ENCODE measurements at regions not wholly inside any gene's neighbourhood (a gene's known extent, or its start where the extent isn't known, plus 50 kb on each side); places are given as distances from the start of the nearest gene placed in this dataset.

GRCh38 chr5:7244208-7244607, 151.7 kb upstream of the ADCY2 start:
- no peak for TF ChIP-seq TAF1 (IDR thresholded peaks at IDR 0.05; ENCODE audit: low read depth)
- TF ChIP-seq FOXM1 (IDR thresholded peaks at IDR 0.05; ENCODE audit: borderline replicate concordance, low read depth): no peak
- TF ChIP-seq, protein P1, sequence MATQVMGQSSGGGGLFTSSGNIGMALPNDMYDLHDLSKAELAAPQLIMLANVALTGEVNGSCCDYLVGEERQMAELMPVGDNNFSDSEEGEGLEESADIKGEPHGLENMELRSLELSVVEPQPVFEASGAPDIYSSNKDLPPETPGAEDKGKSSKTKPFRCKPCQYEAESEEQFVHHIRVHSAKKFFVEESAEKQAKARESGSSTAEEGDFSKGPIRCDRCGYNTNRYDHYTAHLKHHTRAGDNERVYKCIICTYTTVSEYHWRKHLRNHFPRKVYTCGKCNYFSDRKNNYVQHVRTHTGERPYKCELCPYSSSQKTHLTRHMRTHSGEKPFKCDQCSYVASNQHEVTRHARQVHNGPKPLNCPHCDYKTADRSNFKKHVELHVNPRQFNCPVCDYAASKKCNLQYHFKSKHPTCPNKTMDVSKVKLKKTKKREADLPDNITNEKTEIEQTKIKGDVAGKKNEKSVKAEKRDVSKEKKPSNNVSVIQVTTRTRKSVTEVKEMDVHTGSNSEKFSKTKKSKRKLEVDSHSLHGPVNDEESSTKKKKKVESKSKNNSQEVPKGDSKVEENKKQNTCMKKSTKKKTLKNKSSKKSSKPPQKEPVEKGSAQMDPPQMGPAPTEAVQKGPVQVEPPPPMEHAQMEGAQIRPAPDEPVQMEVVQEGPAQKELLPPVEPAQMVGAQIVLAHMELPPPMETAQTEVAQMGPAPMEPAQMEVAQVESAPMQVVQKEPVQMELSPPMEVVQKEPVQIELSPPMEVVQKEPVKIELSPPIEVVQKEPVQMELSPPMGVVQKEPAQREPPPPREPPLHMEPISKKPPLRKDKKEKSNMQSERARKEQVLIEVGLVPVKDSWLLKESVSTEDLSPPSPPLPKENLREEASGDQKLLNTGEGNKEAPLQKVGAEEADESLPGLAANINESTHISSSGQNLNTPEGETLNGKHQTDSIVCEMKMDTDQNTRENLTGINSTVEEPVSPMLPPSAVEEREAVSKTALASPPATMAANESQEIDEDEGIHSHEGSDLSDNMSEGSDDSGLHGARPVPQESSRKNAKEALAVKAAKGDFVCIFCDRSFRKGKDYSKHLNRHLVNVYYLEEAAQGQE (IDR thresholded peaks at IDR 0.05; ENCODE audit: low read depth): no peak
- TF ChIP-seq RAD21 (IDR thresholded peaks at IDR 0.05; ENCODE audit: low read depth): no peak

Measured in Ishikawa (cell line).